HEK293T (cell line): ENCODE measurements at regions not wholly inside any gene's neighbourhood (a gene's known extent, or its start where the extent isn't known, plus 50 kb on each side); places are given as distances from the start of the nearest gene placed in this dataset.

Experiments
- CTCF ChIA-PET: fragments of 350-600 bp; formaldehyde crosslinking; extraction: SDS; loops from one replicate; lab custom pipeline; 2021; ENCODE audit warnings: antibody characterized with exemption, inconsistent platforms; lab: Yijun Ruan, JAX
- POLR2A ChIA-PET: fragments of 350-600 bp; formaldehyde crosslinking; extraction: SDS; loops from one replicate; lab custom pipeline; 2020; ENCODE audit warnings: antibody characterized with exemption, inconsistent platforms; lab: Yijun Ruan, JAX
- DNase-seq: peaks from one replicate; pipeline ENCODE4 v3.0.0; 2012; ENCODE audit warnings: mixed read lengths; ENCODE audit errors: extremely low spot score
- ARNT ChIP-seq: fragments of 450-650 bp; IDR thresholded peaks from 2 replicates; pipeline ENCODE4 v1.6.1; 2017; ENCODE audit warnings: mild to moderate bottlenecking
- BHLHE40 ChIP-seq: fragments of 450-650 bp; IDR thresholded peaks from 2 replicates; pipeline ENCODE4 v1.6.1; 2016; ENCODE audit warnings: mild to moderate bottlenecking, moderate library complexity, borderline replicate concordance
- CTBP1 ChIP-seq: fragments of 450-650 bp; IDR thresholded peaks from 2 replicates; pipeline ENCODE4 v1.6.1; 2016; ENCODE audit warnings: borderline replicate concordance
- ELF4 ChIP-seq: fragments of 450-650 bp; IDR thresholded peaks from 2 replicates; pipeline ENCODE4 v1.6.1; 2017; ENCODE audit warnings: antibody characterized with exemption
- FOXA1 ChIP-seq: fragments of 450-650 bp; IDR thresholded peaks from 2 replicates; pipeline ENCODE4 v1.6.1; 2016; ENCODE audit warnings: mild to moderate bottlenecking
- FOXK2 ChIP-seq: fragments of 450-650 bp; IDR thresholded peaks from 2 replicates; pipeline ENCODE4 v1.6.1; 2016; ENCODE audit warnings: mild to moderate bottlenecking
- FOXM1 ChIP-seq: fragments of 450-650 bp; IDR thresholded peaks from 2 replicates; pipeline ENCODE4 v1.6.1; 2017; ENCODE audit warnings: mild to moderate bottlenecking, borderline replicate concordance
- HDGF ChIP-seq: fragments of 450-650 bp; IDR thresholded peaks from 2 replicates; pipeline ENCODE4 v1.6.1; 2017; ENCODE audit warnings: antibody characterized with exemption, borderline replicate concordance
- L3MBTL2 ChIP-seq: fragments of 450-650 bp; conservative IDR thresholded peaks from 2 replicates; pipeline ENCODE4 v1.6.1; 2016; ENCODE audit warnings: mild to moderate bottlenecking
- LEF1 ChIP-seq: fragments of 450-650 bp; IDR thresholded peaks from 2 replicates; pipeline ENCODE4 v1.6.1; 2017; ENCODE audit warnings: mild to moderate bottlenecking, borderline replicate concordance
- NFRKB ChIP-seq: fragments of 450-650 bp; IDR thresholded peaks from 2 replicates; pipeline ENCODE4 v1.6.1; 2016; ENCODE audit warnings: mild to moderate bottlenecking, moderate library complexity
- SP1 ChIP-seq: fragments of 450-650 bp; IDR thresholded peaks from 2 replicates; pipeline ENCODE4 v1.6.1; 2017
- SUZ12 ChIP-seq: fragments of 450-650 bp; IDR thresholded peaks from 2 replicates; pipeline ENCODE4 v1.6.1; 2016; ENCODE audit warnings: mild to moderate bottlenecking
- TARDBP ChIP-seq: fragments of 450-650 bp; IDR thresholded peaks from 2 replicates; pipeline ENCODE4 v1.6.1; 2016
- ZNF384 ChIP-seq: fragments of 450-650 bp; IDR thresholded peaks from 2 replicates; pipeline ENCODE4 v1.6.1; 2016
- TF ChIP-seq, protein P1 (sequence below): fragments of 450-650 bp; IDR thresholded peaks from 2 replicates; pipeline ENCODE4 v1.6.1; 2016

DNA sequence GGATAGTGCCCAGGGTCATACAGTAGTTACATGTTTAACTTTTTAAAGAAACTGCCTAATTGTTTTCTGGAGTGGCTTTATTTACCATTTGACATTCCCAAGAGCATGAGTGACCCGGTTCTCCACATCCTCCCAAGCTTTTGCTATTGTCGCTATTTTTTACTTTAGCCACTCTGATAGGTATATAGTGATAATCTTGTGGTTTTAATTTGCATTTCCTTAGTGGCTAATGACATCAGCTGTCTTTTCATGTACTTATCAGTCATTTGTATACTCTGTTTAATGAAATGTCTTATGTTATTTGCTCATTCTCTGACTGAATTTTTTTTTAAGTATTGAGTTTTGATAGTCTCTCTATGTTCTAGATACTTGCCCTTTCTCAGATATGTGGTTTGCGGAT, 109.7 kb upstream of the HS6ST1 start:
- TF ChIP-seq, protein P1, sequence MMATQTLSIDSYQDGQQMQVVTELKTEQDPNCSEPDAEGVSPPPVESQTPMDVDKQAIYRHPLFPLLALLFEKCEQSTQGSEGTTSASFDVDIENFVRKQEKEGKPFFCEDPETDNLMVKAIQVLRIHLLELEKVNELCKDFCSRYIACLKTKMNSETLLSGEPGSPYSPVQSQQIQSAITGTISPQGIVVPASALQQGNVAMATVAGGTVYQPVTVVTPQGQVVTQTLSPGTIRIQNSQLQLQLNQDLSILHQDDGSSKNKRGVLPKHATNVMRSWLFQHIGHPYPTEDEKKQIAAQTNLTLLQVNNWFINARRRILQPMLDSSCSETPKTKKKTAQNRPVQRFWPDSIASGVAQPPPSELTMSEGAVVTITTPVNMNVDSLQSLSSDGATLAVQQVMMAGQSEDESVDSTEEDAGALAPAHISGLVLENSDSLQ = no peak
- no peak for TF ChIP-seq L3MBTL2
- no peak for TF ChIP-seq BHLHE40
- TF ChIP-seq NFRKB = no peak
- no peak for TF ChIP-seq SP1
- TF ChIP-seq FOXA1 = no peak
- TF ChIP-seq TARDBP = no peak
- TF ChIP-seq LEF1 = no peak
- ChIA-PET CTCF (no interaction called here), POLR2A (no interaction called here)
- no peak for DNase-seq

DNA sequence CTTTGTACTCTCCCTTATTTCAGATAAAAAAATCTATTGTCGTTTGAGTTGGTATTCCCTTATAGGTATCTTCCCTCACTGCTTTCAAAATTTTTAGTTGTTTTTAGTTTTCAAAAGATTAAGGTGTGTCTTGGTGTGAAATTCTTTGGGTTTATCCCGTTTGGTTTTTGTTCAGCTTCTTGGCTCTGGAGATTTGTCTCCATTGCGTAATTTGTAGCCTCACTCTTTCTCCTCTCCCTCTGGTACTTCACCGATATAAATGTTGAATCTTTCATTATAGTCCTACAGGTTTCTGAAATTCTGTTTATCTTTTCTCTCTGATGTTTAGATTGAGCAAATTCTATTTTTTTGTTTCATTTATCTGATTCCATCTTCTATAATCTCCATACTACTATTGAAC, 113.8 kb upstream of the HS6ST1 start:
- DNase-seq = no peak
- CTCF ChIA-PET = no interaction called here
- TF ChIP-seq TARDBP (no peak), FOXA1 (no peak), ELF4 (no peak), SP1 (no peak), SUZ12 (no peak), FOXK2 (no peak), LEF1 (no peak), BHLHE40 (no peak), CTBP1 (no peak)
- TF ChIP-seq, protein P1 = no peak
- POLR2A ChIA-PET = no interaction called here

DNA sequence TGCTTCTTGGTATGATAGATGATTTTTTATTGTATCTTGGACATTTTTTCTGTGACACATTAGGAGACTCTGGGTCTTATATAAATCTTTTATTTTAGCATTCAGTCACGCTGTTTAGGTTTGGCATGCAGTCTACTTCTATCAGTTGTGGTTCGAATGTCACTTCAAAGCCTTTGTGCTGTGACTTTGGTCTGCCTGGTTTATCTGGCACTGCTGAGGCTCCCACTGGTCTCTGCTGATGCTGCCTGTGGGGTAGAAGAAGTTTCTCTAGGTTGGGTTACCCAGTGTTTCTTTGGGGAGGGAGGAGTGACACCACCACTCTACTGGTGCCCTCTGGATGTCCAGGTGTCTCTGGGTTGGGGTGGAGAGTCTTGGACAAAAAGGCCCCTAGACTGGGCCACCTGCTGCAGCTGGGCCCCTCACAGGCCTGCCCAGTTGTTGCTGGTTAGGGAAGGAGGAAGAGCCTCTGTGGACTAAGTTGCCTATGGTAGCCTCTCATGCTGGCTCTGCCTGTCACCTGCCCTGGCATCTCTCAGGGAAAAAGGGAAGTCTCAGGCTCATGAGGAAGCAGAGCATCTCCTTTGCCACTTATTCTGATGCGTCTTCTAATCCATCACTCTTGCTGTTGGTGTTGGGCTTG, 115.4 kb upstream of the HS6ST1 start:
- POLR2A ChIA-PET = no interaction called here
- CTCF ChIA-PET = no interaction called here
- DNase-seq = no peak
- TF ChIP-seq NFRKB (no peak), SP1 (no peak), FOXK2 (no peak), CTBP1 (no peak), HDGF (no peak), FOXM1 (no peak), ELF4 (no peak), LEF1 (no peak), TARDBP (no peak), ARNT (no peak), FOXA1 (no peak), ZNF384 (no peak), SUZ12 (no peak), L3MBTL2 (no peak), BHLHE40 (no peak)
- TF ChIP-seq, protein P1 = no peak

DNA sequence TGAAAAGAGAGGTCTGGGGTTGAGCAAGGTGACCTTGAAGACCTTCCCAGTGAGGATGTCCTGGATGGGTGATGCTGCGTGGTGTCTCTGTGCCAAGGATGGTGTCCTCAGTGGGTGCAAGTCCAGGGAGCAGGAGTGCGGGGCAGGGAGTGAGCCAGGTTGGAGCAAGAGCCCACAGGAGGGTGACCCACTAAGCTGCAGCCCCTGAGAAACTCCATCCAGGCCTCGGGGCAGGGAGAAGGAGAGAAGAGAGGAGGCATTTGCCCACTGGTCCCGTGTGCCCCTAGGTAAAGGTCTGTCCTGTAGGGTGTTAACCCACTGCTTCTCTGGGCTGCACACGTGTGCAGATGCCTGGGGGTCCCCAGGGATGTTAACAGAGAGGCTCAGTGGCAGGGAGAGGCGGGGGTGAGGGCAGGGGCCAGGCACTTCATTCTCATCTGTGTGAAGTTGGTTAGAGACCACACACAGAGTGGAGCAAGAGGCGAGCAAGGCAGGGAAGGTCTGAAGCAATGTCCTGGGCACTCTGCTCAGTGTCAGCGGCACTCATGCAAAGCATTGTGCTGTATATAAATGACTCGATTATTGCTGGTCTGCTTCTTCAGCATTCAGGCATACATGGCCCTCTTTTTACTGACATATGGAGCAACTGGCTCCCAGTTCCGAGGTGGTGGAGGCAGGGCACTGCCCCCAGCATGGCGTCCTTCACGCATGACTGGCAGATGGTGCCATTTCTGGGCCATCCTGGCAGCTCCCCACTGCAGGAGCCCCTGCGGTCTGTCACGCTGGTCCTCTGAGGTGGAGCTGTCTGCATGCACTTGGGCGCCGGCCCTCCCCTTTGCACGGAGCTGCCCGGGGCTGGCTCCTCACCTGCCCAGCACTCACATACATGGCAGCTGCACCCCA, 117.2 kb upstream of the HS6ST1 start:
- POLR2A ChIA-PET = no interaction called here
- DNase-seq = no peak
- TF ChIP-seq HDGF (no peak), ZNF384 (no peak), TARDBP (no peak), SP1 (no peak), ELF4 (no peak), LEF1 (no peak), NFRKB (no peak), FOXK2 (no peak), CTBP1 (no peak), ARNT (no peak)
- CTCF ChIA-PET = no interaction called here

DNA sequence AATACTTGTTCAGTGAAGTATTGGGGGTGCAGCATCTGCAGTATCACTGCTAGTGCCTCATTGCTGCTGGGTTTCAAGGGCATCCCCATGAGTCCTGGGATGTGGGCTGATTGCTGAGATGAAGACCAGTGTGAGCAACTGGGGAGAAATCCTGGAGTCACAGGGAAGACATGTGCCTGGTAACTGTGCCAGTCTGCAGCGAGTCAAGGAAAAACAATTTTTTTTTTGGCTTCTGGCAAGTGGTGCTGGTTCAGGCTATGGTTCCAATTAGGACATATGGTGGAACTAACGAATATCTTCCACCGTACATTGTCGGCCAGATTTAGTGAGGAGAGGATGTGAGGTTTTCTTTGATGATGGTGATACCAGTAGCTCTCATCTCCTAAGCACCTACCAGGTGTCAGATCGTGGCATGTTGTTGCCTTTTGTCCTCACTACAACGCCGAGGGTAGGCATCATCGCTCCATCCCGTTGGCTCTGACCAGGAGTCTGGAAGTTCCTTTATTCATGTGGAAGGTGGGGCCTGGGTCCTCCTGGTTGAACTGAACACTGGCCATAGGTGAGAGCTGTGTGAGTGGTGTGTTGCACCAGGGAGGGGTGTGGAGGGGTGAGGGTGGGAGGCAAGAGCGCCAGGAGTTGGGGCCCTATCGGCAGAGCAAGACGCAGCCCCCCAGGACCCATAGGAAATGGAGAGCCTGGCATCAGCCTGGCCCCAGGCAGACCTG, 118.0 kb upstream of the HS6ST1 start:
- DNase-seq = no peak
- TF ChIP-seq CTBP1 (no peak), FOXA1 (no peak), ARNT (no peak), NFRKB (no peak), BHLHE40 (no peak), ELF4 (no peak), SUZ12 (no peak), LEF1 (no peak), SP1 (no peak), HDGF (no peak), ZNF384 (no peak), FOXM1 (no peak), L3MBTL2 (no peak)
- TF ChIP-seq, protein P1 = no peak
- ChIA-PET CTCF (no interaction called here), POLR2A (no interaction called here)
